HG03460 (cell line): ENCODE measurements at regions not wholly inside any gene's neighbourhood (a gene's known extent, or its start where the extent isn't known, plus 50 kb on each side); places are given as distances from the start of the nearest gene placed in this dataset.

Source experiments
- ATAC-seq: cut with Tn5 transposase; IDR thresholded peaks from one replicate; pipeline ENCODE4 v1.9.1; 2021; ENCODE audit not compliant: unreplicated experiment

DNA sequence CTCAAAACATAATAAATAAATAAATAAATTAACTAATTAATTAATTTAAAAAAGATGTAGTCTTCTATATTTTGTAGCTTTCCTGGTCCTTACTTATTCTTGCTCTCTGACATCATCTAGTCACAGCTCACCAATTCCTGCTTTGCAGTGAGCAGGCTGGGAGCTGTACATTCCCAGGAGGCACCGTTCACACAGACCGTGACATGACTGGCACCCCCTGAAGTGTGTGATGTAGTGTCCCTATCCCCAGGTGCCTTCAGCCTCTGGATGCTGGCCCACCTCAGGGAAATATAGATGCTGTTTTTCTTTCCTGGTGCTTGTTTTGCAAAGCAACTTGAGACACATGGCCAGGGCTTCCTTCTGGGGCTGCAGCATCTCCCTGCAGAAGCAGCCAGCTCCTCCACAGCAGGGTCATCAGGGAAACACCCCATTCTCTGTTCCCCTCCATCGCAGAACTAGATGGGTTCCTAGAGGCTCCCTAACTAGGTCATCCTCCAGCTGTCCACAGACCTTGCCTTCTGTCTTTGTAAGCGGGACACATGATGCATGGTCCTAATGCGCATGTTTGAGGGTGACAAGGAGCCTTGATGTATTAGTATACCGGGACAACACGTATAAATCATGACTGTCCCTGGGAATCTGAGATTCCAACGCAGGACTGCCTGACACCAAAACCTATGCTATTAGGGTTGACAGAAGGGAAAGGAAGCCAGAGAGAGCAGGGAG is 76.4 kb downstream of the RHOB start:
- no peak for ATAC-seq

- no peak for ATAC-seq
Measured at GRCh38 chr2:20523799-20524187, 76.9 kb downstream of the RHOB start.

DNA sequence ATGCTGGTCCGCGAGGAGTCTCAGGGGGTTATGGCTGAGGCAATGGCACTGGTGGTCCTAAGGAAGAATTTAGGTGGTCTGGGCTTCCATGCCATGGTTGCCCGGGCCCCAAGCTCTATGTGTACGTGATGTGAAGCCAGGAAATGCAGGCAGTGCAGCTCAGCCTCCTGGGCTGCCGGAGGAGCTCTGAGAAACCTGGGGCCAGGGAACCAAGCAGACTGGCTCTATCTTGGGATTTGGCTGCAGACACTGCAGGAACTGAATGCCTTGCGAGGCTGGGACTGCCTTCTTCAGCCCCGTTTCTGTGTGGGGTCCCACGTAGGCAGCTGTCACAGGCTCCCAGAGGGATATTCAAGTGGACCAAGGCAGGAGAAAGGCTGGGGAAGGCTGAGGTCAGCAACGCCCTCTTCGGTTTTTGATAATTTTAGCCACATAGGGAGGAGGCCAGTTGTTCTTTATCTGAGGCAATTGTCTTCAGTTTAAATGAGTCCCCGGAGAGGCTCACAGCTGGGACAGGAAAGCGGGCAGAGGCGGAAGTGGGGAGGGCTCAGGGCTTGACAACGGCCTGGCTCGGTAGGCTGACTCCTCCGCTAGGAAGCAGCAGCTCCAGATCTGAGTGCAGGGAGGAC is 77.7 kb downstream of the RHOB start:
- ATAC-seq: peak; percentile 81

DNA sequence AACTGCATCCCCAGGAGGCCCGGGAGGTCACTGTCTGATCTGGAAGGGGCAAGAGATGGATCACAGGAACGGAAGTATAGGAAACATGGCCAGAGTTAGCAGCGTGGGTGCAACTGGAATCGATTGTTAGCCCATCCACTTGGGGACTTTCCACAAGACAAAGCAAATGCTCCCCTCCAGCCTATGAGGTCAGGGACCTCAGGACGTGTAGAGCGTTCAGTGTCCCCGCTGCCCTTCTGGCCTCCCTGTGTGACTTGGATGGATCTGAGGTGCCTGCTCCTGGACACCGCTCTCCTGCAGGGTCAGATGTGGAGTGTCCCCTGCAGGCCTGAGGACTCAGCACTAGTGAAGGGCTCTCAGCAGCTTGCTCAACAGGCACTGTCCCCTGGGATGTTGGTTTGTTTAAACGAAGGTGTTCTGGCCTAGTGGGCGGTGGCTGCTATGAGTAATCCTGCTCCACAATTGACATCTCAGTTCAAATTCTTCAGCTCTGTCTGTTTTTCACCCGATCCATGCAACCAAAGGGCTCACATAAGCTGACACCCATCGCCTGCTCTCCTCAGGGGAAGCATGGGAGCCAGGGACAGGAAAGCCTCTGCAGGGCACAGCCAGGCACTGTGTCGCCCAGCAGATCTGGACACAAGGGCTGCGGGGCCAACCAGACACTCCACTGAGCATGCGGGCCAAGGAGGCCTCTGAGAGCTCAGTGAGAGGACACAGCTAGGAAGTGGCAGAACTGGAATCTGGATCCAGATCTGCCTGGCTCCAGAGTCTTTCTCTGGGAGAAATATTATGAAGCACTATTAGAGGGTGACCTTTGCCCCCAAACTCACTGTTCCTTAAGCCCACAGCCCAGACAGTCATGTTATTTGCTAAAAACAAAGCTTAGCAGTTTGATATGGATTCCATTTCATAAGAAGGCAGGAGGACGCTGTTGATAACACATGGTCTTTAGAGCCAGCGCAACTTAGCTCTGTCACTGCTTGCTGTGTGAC is 78.5 kb downstream of the RHOB start:
- ATAC-seq: peak; percentile 87

DNA sequence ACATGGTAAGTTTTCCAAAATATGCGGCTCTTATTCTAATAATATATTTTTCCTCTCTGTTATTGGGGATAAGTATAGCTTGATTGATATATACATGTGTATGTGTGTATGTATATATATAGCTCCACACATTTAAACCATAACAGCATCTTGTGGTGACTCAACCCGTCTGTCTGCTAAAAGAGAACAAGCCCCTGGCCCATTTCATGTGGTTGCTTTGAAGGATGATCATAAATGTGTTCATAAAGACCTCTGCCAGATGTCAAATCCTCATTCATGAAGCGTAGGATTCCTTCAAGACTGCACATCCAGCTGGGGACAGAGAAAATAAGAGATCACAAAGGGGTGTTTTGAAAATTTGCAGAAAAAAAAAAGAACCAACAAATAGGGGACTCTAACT is 79.3 kb downstream of the RHOB start:
- no peak for ATAC-seq

GRCh38 chr2:20526708-20527107 is 79.8 kb downstream of the RHOB start:
- ATAC-seq: no peak

- ATAC-seq: no peak
Measured at GRCh38 chr2:20528713-20529112, 81.8 kb downstream of the RHOB start.

- no peak for ATAC-seq
Measured at GRCh38 chr2:20530520-20530919, 83.6 kb downstream of the RHOB start.

GRCh38 chr2:20531633-20532262 is 84.9 kb downstream of the RHOB start:
- no peak for ATAC-seq

DNA sequence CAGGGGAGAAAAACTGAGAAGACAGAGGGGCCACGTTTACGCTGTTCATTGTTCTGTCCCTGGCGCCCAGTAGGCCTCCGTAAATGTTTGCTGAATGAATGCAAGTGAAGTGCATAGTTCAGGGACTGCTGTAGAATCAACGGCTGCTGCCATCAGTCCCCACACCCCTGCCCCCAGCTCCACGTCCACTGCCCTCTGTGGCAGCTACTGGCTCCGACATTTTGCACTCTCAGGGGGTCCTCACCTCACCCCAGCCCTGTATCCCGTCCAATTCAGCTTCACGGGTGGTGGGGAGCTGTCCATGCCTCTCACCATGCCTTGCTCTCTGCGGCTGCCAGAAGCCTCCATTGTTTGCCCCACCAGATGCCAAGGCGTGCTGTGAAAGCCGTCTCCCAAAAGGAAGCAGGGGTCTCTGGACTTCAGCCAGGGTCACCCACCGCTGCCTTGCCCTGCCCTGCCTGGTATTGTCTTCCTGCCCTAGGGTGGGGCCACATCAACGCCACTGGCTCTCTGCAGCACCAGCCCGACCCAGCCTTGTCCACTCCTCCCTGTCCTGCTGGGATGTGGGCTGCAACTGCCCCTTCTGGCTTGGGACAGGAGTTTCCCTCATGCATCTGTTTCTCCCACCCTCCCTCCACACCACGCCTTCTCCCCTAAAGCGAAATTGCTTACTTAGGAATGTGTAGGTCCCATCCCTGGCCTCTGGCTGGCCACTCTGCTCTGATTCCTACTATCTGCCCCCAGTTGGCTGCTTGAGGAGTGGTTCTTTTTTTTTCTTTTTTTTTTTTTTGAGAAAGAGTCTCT is 86.0 kb downstream of the RHOB start:
- ATAC-seq: no peak

DNA sequence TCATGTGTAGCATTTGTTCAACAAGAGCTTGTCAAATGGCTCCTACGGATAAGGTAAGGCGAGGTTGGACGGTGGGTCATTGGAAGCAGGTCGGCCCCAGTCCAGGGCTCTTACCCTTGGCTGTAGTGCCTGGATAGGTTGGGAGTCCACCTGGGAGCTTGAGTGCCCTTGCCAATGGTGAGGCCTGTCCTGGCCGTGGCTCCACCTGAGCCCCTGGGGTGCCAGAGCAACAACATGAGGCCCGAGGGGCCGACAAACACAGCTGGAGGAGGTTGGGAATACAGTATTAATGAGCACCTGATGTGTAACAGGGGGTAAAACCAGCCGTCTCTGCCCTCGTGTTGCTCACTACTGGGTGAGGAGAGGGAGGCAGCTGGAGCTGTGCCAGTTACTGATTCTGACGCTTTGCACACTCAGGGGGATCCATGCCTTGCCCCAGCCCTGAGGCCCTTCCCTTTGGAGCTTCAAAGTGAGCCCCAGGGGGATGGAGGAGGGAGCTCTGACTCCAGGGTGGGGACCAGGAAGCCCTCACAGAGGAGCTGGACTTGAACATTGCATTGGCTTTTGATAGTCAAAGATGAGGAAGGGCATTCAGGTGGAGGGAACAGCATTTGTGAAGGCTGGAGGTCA is 87.2 kb downstream of the RHOB start:
- ATAC-seq: no peak

GRCh38 chr2:20534913-20535801 is 88.3 kb downstream of the RHOB start:
- no peak for ATAC-seq

DNA sequence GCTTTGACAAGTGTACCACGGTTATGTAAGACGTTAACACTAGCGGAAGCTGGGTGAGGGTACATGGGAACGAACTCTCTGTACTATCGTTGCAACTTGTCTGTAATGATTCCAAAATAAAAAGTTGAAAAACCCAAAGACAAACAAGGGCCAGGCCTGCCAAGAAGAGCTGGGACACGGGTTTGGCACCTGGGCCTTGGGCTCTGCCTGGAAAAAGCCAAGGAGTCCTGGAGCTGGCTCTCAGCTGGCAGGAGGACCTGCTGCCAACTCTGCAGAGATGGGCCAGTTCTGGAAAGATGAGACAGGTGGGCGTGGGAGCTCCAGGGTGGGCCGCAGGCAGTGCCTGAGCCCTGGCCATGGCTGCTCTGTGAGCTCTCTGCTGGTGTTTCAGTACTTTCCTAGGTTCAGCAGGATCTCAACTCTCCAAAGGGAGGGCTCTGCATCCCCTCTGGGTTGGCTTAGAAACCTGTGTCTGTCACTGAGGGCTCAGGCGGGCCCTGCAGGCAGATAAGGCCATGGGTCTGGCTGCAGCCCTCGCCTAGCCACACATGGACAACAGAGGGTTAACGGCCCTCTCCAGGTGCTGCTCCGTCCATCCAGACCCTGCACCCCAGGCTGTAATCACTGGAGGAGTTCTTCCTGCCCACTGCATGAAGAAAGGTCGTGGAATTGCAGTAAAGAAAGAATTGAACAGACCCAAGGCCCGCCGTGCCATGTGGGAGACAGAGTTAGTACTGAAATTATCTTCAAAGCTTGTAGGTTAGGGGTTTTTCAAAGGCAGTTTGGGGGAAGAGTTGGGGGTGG is 89.9 kb downstream of the RHOB start:
- no peak for ATAC-seq

- ATAC-seq: no peak
Measured at GRCh38 chr2:20537423-20538307, 90.8 kb downstream of the RHOB start.

DNA sequence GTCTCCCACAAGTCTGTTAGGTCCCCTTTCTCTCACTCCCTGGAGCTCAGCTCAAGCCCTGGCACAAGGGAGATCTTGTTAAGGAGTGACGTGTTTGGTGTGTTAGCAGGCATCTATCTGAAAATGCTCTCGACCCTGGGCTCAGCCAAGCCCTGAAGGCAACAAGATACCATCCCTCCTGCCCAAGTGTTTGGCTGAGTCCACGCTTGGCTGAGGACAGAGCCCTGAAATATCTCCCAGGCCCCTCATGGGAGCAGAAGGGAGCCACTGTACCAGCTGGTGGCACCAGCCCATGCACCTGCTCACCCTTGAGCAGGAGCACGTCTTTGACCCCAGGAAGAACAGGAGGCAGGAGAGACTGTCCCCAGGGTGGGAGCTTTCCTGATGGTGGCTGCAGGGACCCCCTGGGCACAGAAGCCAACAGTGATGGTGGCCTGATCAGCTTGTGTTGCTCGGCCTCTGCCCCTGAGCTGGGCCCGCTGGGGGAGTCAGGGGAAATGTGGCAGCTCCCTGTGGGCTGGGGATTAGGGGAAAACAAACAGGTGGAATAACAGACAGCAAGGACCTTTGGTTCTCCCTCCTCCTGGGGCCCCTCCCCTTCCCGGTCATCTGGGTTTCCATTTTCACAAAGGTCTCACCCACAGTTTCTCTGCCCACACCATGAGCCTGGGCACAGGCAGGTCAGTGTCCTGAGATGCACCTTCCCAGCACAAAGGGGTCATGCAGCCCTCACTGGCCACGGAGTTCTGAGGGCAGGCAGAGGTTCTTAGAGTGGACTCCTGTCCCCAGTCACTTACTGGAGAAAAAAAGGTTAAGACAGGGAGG is 91.6 kb downstream of the RHOB start:
- ATAC-seq: no peak

GRCh38 chr2:20539133-20539719 is 92.4 kb downstream of the RHOB start:
- ATAC-seq: no peak
